Stimulated activated CD8-positive, alpha-beta memory T cell treated with anti-CD3 and anti-CD28 coated beads, Interleukin-4, amount 100 ng/mL, for 24 hours (primary cell): ENCODE measurements at regions not wholly inside any gene's neighbourhood (a gene's known extent, or its start where the extent isn't known, plus 50 kb on each side); places are given as distances from the start of the nearest gene placed in this dataset.
"Not testable (repeated sequence)": the region's sequence is repeated elsewhere in the genome, so short reads cannot be mapped to it uniquely, and the experiment has no call there.

Source experiments
- DNase-seq: peaks from one replicate; pipeline ENCODE4 v3.0.0-alpha.2; 2020; ENCODE audit warnings: low read depth

DNA sequence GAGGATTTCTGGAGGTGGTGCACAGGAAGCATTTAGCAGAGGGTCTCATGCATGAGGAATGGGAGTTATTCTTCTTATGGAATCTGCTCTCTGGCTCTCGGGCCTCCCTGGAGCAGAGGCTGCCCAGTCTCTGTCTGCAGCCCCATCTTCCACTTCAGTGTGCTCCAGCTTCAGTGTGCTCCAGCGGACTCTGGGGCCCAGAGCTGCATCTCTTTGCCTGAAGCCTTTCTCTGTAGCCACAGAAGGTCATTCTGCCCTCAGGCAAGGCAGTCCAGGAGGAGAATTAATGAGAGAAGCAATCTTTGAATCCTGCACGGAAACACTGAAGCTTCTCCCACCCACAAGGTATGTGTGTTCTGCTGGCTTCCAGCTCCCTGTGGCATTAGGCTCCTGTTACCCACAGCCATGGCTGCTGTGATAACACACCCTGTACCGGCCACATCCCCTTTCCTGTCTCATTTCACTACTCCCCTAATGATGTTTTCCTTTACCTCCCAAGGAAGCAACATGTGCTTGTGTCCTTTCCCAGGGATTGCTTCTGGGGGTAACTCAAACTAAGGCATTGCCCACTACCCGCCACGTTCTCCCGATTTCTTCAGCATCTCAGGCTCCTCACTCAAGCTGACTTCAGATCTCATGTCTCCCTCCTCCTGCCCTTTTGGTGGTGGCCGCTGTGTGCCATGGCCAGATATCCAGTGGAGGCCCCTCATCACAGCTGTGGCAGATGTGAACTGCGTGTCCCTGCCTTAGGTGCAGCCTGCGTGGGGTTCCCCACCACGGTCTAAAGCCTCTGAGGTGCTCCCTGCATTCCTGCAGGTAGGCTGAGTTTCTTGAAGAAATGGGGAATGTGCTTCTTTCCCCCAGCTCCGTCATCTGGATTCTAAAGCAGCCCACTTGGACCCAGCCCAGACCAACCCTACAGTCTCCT, 181.2 kb upstream of the GALNT2 start:
- no peak for DNase-seq

DNA sequence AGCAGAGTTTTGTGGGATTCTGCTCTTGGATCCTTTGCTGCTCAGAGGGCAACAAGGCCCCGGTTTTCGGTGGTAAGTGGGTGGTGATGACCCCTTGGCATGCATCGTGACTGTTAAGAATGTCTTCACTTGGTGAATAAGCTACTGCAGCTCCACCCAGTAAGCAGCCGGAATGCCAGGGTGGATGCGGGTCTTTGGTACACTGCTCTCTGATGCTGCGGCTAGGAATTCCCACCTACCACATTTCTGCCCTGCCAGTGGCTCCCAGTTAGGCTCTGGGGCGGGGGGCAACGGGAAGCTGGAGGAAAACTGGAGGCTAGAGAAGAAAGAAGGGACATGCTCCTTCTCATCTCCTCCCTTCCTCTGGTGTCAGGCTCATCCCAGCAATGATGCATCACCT, 180.4 kb upstream of the GALNT2 start:
- DNase-seq: no peak

- no peak for DNase-seq
Observed at GRCh38 chr1:229887043-229887822, 179.8 kb upstream of the GALNT2 start.

- DNase-seq: no peak
Observed at GRCh38 chr1:229888157-229888556, 178.9 kb upstream of the GALNT2 start.

- no peak for DNase-seq
Observed at GRCh38 chr1:229888561-229889001, 178.5 kb upstream of the GALNT2 start.

- no peak for DNase-seq
Observed at GRCh38 chr1:229889031-229889517, 178.0 kb upstream of the GALNT2 start.

DNA sequence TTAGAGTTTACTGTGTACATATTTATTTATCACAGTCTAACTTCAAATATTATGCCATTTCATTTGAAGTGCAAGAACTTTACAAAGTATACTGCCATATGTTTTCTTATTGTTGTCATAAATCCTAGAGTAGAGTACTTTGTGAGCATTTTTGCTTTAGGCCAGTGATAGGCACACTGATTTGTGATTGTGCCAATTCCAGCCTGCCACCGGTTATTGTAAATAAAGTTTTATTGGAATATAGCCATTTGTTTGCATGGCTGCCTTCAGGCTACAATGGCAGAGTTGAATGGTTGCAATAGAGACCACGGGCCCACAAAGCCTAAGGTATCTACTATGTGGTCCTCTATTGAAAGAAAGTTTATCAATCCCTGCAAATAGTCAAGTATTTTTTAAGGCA, 175.8 kb upstream of the GALNT2 start:
- DNase-seq: no peak

GRCh38 chr1:229892515-229893117, 174.4 kb upstream of the GALNT2 start:
- DNase-seq: no peak

DNA sequence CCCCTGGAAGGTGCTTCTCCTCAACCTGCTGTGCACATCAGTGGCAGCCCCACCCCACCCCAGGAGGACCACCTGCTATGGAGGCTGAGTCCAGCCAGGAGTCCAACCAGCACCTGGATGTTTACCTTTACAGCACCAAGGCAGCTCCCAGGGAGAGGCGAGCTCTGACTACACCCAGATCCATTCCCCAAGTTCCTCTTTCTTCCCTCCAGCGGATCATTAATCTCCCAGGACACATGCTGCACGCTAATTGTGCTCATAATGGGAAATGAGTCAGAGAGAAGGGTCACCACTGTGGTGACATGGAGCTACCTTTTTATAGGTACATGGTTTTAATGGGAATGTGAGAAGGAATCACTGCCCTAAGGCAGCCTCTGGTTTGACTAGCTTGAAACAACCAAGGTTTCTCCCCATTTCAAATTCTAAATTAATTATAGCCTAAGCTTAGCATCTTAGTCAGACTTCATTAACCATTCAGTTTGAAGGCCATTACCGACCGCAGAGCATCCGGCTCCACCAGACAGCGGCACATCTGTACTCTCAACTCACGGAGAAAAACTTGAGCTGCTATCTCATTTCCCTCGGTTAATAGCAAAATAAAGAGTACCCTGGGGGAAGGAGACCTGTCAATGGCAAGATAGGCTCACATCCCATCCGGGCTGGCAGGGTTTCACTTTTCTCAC, 173.1 kb upstream of the GALNT2 start:
- no peak for DNase-seq

GRCh38 chr1:229894532-229894931, 172.5 kb upstream of the GALNT2 start:
- no peak for DNase-seq

DNA sequence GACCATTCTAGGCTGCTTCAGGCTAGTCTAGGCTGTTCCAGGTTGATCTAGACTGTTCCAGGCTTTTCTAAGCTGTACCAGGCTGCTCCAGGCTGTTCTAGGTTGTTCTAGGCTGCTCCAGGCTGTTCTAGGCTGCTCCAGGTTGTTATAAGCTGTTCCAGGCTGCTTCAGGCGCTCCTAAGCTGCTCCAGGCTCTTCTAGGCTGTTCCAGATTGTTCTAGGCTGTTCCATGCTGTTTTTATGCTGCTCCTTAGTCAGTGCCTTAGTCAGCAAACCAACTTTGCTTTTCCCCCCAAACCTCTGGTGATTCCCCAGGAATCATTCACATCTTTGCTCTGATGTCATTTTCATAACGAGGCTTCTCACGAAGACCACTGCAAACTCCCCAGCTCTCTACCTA, 171.4 kb upstream of the GALNT2 start:
- DNase-seq: no peak

DNA sequence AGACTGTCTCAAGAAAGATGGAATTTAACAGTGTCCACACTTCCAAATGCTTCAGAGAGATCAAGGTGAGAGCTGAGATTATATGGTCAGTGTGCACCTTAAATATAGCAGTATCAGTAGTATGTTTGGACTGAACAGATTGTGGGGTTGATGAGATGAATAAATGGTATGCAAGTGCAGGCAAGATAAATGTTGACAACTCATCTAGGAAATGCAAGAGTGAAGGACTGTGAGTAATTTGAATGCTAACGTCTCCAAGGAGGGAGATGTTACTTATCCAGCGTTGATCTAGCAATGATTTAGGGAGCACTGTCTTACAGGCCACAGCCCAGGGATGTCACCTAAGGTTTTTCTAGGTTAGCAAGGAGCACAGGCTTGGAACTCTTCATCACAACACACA, 170.7 kb upstream of the GALNT2 start:
- DNase-seq: no peak

DNA sequence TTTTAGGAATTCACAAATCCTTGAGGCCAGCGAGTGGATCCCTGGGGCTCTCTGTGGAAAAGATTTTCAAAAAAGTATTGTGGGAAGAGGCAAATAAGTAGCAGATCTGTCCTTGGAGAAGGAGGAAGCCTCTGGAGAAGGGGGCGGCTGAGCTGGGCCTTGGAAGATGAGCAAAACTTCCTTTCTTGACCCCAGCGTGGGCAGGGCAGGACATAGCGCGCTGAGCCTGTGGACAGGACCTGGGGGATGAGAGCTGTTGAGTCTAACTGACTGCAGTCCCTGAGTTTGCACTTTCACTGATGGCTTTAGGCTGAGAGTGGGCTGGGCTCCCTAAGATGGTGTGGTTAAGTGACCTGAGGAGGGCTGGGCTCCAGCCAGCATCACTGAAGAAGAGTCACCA, 170.2 kb upstream of the GALNT2 start:
- DNase-seq: no peak

GRCh38 chr1:229897501-229897900, 169.5 kb upstream of the GALNT2 start:
- no peak for DNase-seq

DNA sequence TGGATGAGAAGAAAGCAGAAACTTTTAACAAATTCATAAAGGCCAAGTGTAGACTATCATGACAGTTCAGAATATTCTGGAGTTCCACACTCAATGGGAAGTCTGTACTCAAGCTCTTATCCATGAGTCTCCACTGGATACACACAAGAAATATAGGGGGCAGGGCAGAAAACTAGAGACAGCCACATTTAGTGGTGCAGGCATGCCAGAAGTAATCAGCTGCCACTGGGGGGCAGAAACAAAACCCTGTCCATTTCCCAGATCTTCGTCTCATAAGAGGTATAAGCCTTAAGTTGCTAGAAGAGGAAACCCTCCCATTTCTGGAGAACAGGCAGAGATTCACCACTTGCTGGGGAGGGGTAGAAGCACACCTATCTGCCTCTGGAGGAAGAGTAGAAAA, 166.8 kb upstream of the GALNT2 start:
- DNase-seq: no peak

DNA sequence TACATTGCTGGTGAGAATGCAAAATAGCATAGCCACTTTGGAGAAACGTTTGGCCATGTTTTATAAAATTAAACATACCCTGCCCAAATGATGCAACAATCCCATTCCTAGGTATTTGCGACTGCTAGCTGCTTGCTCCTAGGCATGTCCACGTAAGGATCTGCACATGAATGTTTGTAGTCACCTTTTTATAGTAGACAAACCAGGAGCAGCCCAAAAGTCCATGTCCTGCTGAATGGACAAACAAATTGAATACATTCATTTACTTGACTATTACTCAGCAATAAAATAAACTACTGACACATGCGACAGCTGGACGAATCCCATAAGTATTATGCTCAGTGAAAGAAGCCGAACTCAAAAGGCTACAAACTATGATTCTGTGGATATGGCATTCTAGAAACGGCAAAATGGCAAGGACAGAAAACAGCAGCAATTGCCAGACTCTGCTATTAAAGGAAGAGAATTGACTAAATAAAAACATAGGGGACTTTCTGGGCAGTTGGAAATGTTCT, 161.9 kb upstream of the GALNT2 start:
- DNase-seq: no peak

DNA sequence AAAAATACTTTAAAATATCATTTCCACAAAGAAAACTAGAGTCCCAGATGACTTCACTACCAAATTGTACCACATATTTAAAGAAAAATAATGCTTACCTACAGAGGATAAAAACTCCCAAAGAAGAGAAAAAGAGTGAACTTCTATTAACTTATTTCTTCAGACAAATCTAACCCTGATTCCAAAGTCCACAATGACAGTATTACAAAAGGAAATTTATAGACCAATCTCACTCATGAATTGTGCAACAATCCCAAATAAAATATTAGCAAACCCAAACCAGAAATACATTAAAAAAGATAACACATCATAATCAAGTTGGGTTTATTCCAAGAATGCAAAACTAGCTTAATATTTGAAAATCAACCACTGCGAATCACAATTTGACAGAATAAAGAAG, 161.4 kb upstream of the GALNT2 start:
- DNase-seq: no peak

GRCh38 chr1:229907884-229908638, 159.0 kb upstream of the GALNT2 start:
- no peak for DNase-seq

GRCh38 chr1:229908689-229909088, 158.3 kb upstream of the GALNT2 start:
- no peak for DNase-seq

DNA sequence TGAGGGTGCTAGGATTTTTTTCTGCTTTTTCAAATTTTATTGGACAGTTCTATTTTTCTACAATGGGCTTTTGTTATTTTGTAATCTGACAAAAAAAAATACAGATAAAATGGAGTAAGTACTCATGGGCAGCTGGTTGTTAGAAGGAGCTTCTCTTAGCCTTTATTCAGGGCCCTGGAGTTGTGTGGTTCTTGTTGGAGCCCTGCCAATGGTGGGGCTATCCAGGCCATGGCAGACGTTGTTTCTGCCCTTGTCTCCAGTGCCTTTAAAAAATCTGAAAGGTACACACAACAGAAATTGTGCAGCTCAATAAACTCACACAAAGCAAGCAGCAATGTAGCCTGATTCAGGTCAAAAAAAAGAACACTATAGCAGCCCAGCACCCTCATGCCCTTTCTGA, 153.5 kb upstream of the GALNT2 start:
- no peak for DNase-seq

GRCh38 chr1:229919488-229919887, 147.6 kb upstream of the GALNT2 start:
- DNase-seq: not testable (repeated sequence)
